Neural cell (in vitro differentiated cells): ENCODE measurements at regions not wholly inside any gene's neighbourhood (a gene's known extent, or its start where the extent isn't known, plus 50 kb on each side); places are given as distances from the start of the nearest gene placed in this dataset.

Experiments used
- H2AFZ ChIP-seq: fragments of 200-600, 300-800 bp; sonication (generic), shearing (Covaris generic); 2 replicates; pipeline ENCODE4 v1.6.0; 2014; ENCODE audit warnings: low read depth, mild to moderate bottlenecking, antibody characterized with exemption, low read length, moderate library complexity
- H3F3A ChIP-seq: fragments of 200-600 bp; shearing (Covaris generic); 2 replicates; pipeline ENCODE4 v1.6.1; 2016; ENCODE audit warnings: mild to moderate bottlenecking, moderate library complexity, mixed read lengths, antibody characterized with exemption, low read length; ENCODE audit not compliant: insufficient read depth, poor library complexity, severe bottlenecking
- H3K27ac ChIP-seq: fragments of 200-600, 300-800 bp; sonication (generic), shearing (Covaris generic); 2 replicates; pipeline ENCODE4 v1.5.1; 2014; ENCODE audit warnings: mild to moderate bottlenecking, low read length, moderate library complexity
- H3K27me3 ChIP-seq: fragments of 300-800, 200-600 bp; sonication (generic), shearing (Covaris generic); 2 replicates; pipeline ENCODE4 v1.6.0; 2014; ENCODE audit warnings: mild to moderate bottlenecking, low read depth, low read length, moderate library complexity; ENCODE audit not compliant: insufficient read depth
- H3K36me3 ChIP-seq: fragments of 300-800, 200-600 bp; sonication (generic), shearing (Covaris generic); 2 replicates; pipeline ENCODE4 v1.5.1; 2014; ENCODE audit warnings: mild to moderate bottlenecking, antibody characterized with exemption, low read length, moderate library complexity; ENCODE audit not compliant: insufficient read depth
- H3K4me2 ChIP-seq: fragments of 300-800, 200-600 bp; sonication (generic), shearing (Covaris generic); 2 replicates; pipeline ENCODE4 v1.6.0; 2014; ENCODE audit warnings: mild to moderate bottlenecking, low read length
- H3K4me3 ChIP-seq: fragments of 300-800, 200-600 bp; sonication (generic), shearing (Covaris generic); 2 replicates; pipeline ENCODE4 v1.5.1; 2014; ENCODE audit warnings: mild to moderate bottlenecking, low read length, moderate library complexity
- H3K79me2 ChIP-seq: fragments of 200-600 bp; shearing (Covaris generic); replicated peaks from 2 replicates; pipeline ENCODE4 v1.6.0; 2014; ENCODE audit warnings: mild to moderate bottlenecking, low read length, moderate library complexity; ENCODE audit not compliant: insufficient read depth
- H3K9ac ChIP-seq: fragments of 300-800, 200-600 bp; sonication (generic), shearing (Covaris generic); 2 replicates; pipeline ENCODE4 v1.6.1; 2016; ENCODE audit warnings: mild to moderate bottlenecking, low read length, mixed read lengths
- H3K9me2 ChIP-seq: fragments of 200-600 bp; shearing (Covaris generic); 2 replicates; pipeline ENCODE4 v1.6.1; 2016; ENCODE audit warnings: mild to moderate bottlenecking, low read length, mixed read lengths; ENCODE audit not compliant: insufficient read depth
- H3K9me3 ChIP-seq: fragments of 200-600, 300-800 bp; sonication (generic), shearing (Covaris generic); 2 replicates; pipeline ENCODE4 v1.6.1; 2016; ENCODE audit warnings: mild to moderate bottlenecking, mixed run types, low read length, moderate library complexity, mixed read lengths
- H4K20me1 ChIP-seq: fragments of 200-600 bp; shearing (Covaris generic); 2 replicates; pipeline ENCODE4 v1.6.1; 2016; ENCODE audit warnings: mild to moderate bottlenecking, mixed run types; ENCODE audit not compliant: insufficient read depth
- CTCF ChIP-seq: fragments of 450-650 bp; IDR thresholded peaks from 2 replicates; pipeline ENCODE4 v1.5.1; 2014; ENCODE audit warnings: antibody characterized with exemption, mild to moderate bottlenecking, moderate library complexity; ENCODE audit not compliant: poor library complexity, severe bottlenecking
- EP300 ChIP-seq: fragments of 450-650 bp; conservative IDR thresholded peaks from 2 replicates; pipeline ENCODE4 v1.6.1; 2014; ENCODE audit warnings: antibody characterized with exemption, mild to moderate bottlenecking, moderate library complexity; ENCODE audit not compliant: poor library complexity, severe bottlenecking
- EZH2 ChIP-seq: fragments of 200-600, 300-800 bp; shearing (Covaris generic), sonication (generic); IDR thresholded peaks from 2 replicates; pipeline ENCODE4 v1.6.1; 2014; ENCODE audit warnings: antibody characterized with exemption, low read length, borderline replicate concordance, mild to moderate bottlenecking; ENCODE audit not compliant: insufficient read depth, poor library complexity, severe bottlenecking
- MXI1 ChIP-seq: fragments of 450-650 bp; conservative IDR thresholded peaks from 2 replicates; pipeline ENCODE4 v1.6.1; 2014; ENCODE audit warnings: antibody characterized with exemption, mild to moderate bottlenecking; ENCODE audit not compliant: poor library complexity, severe bottlenecking
- POLR2AphosphoS5 ChIP-seq: IDR thresholded peaks from 2 replicates; pipeline ENCODE4 v1.6.1; 2012
- RAD21 ChIP-seq: fragments of 450-650 bp; conservative IDR thresholded peaks from 2 replicates; pipeline ENCODE4 v1.6.1; 2014; ENCODE audit warnings: antibody characterized with exemption, mild to moderate bottlenecking, moderate library complexity
- SMC3 ChIP-seq: fragments of 450-650 bp; conservative IDR thresholded peaks from 2 replicates; pipeline ENCODE4 v1.6.1; 2014; ENCODE audit warnings: antibody characterized with exemption, mild to moderate bottlenecking, moderate library complexity; ENCODE audit not compliant: poor library complexity
- TAF1 ChIP-seq: IDR thresholded peaks from 2 replicates; pipeline ENCODE4 v1.6.1; 2012; ENCODE audit warnings: low read depth
- TF ChIP-seq, protein P1 (sequence below): IDR thresholded peaks from 2 replicates; pipeline ENCODE4 v1.6.1; 2012; ENCODE audit warnings: borderline replicate concordance

- no peak overlapping the region for H3K4me2 ChIP-seq
These were observed 107.6 kb upstream of the CPEB4 start for GRCh38 chr5:173780235-173781234.

DNA sequence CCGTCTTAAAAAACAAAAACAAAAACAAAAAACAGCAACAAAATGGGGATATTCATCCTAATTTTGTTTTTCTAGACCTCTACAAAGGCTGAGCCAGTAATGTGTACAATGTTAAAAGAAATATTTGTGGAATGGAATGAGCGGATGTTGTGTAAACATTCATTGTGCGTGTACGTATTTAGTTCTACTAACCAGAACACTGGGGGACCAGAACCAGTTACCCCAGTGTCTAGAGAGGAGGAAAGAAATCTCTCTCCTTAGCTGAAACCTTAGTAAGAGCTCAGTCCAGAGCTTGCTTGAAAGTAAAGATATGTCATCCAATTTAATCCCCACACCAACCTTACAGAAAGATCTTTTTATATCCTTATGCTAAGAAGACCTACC is 106.7 kb upstream of the CPEB4 start:
- H3K27ac ChIP-seq: no peak overlapping the region
- TF ChIP-seq CTCF (no peak), RAD21 (no peak), TAF1 (no peak), EZH2 (no peak), MXI1 (no peak), SMC3 (no peak), POLR2AphosphoS5 (no peak)
- TF ChIP-seq, protein P1, sequence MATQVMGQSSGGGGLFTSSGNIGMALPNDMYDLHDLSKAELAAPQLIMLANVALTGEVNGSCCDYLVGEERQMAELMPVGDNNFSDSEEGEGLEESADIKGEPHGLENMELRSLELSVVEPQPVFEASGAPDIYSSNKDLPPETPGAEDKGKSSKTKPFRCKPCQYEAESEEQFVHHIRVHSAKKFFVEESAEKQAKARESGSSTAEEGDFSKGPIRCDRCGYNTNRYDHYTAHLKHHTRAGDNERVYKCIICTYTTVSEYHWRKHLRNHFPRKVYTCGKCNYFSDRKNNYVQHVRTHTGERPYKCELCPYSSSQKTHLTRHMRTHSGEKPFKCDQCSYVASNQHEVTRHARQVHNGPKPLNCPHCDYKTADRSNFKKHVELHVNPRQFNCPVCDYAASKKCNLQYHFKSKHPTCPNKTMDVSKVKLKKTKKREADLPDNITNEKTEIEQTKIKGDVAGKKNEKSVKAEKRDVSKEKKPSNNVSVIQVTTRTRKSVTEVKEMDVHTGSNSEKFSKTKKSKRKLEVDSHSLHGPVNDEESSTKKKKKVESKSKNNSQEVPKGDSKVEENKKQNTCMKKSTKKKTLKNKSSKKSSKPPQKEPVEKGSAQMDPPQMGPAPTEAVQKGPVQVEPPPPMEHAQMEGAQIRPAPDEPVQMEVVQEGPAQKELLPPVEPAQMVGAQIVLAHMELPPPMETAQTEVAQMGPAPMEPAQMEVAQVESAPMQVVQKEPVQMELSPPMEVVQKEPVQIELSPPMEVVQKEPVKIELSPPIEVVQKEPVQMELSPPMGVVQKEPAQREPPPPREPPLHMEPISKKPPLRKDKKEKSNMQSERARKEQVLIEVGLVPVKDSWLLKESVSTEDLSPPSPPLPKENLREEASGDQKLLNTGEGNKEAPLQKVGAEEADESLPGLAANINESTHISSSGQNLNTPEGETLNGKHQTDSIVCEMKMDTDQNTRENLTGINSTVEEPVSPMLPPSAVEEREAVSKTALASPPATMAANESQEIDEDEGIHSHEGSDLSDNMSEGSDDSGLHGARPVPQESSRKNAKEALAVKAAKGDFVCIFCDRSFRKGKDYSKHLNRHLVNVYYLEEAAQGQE: no peak

More at GRCh38 chr5:173780235-173781234, 107.6 kb upstream of the CPEB4 start:
- Histone ChIP-seq H3K27me3 (no peaks in the 10 kb centered on the region), H2AFZ (no peak overlapping the region), H3K36me3 (no peaks in the 10 kb centered on the region), H3K9me2 (no peaks in the 10 kb centered on the region), H3K9ac (no peak overlapping the region), H3K79me2 (no peaks in the 10 kb centered on the region), H3K9me3 (no peaks in the 10 kb centered on the region), H3F3A (no peaks in the 10 kb centered on the region), H4K20me1 (no peaks in the 10 kb centered on the region), H3K27ac (no peak overlapping the region), H3K4me3 (no peak overlapping the region)
- TF ChIP-seq SMC3 (no peak), EP300 (no peak), EZH2 (no peak), CTCF (no peak), MXI1 (no peak)
- TF ChIP-seq, protein P1: no peak

More for the DNA sequence above, 106.7 kb upstream of the CPEB4 start:
- no peak overlapping the region for H3K4me3 ChIP-seq
- no peak overlapping the region for H3K4me2 ChIP-seq
- H3K79me2 ChIP-seq: no peaks in the 10 kb centered on the region
- H3F3A ChIP-seq: no peaks in the 10 kb centered on the region
- no peak overlapping the region for H3K9ac ChIP-seq
- no peaks in the 10 kb centered on the region for H3K36me3 ChIP-seq
- H3K9me2 ChIP-seq: no peaks in the 10 kb centered on the region
- no peaks in the 10 kb centered on the region for H3K9me3 ChIP-seq
- no peaks in the 10 kb centered on the region for H4K20me1 ChIP-seq
- H2AFZ ChIP-seq: no peak overlapping the region
- no peaks in the 10 kb centered on the region for H3K27me3 ChIP-seq
